ENCODE measurements at regions not wholly inside any gene's neighbourhood (a gene's known extent, or its start where the extent isn't known, plus 50 kb on each side); places are given as distances from the start of the nearest gene placed in this dataset.

- TF ChIP-seq, protein P1, sequence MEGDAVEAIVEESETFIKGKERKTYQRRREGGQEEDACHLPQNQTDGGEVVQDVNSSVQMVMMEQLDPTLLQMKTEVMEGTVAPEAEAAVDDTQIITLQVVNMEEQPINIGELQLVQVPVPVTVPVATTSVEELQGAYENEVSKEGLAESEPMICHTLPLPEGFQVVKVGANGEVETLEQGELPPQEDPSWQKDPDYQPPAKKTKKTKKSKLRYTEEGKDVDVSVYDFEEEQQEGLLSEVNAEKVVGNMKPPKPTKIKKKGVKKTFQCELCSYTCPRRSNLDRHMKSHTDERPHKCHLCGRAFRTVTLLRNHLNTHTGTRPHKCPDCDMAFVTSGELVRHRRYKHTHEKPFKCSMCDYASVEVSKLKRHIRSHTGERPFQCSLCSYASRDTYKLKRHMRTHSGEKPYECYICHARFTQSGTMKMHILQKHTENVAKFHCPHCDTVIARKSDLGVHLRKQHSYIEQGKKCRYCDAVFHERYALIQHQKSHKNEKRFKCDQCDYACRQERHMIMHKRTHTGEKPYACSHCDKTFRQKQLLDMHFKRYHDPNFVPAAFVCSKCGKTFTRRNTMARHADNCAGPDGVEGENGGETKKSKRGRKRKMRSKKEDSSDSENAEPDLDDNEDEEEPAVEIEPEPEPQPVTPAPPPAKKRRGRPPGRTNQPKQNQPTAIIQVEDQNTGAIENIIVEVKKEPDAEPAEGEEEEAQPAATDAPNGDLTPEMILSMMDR (IDR thresholded peaks at IDR 0.05 in 2 of 3, conservative IDR thresholded peaks at IDR 0.05 in 1 of 3; ENCODE audit: control insufficient read depth in 2 of 3, extremely low read depth in 1 of 3, insufficient read depth in 1 of 3, low read depth in 3 of 3, low read length in 3 of 3) = no peak
- TF ChIP-seq EP300 (IDR thresholded peaks at IDR 0.05; ENCODE audit: borderline replicate concordance in 1 of 2, control insufficient read depth in 1 of 2, low read depth in 2 of 2, low read length in 2 of 2) = no peak
- TF ChIP-seq ESRRA (IDR thresholded peaks at IDR 0.05; ENCODE audit: low read length) = no peak
- no peak for TF ChIP-seq POLR2AphosphoS5 (IDR thresholded peaks at IDR 0.05; ENCODE audit: low read length)
- TF ChIP-seq, protein P2, sequence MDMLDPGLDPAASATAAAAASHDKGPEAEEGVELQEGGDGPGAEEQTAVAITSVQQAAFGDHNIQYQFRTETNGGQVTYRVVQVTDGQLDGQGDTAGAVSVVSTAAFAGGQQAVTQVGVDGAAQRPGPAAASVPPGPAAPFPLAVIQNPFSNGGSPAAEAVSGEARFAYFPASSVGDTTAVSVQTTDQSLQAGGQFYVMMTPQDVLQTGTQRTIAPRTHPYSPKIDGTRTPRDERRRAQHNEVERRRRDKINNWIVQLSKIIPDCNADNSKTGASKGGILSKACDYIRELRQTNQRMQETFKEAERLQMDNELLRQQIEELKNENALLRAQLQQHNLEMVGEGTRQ (IDR thresholded peaks at IDR 0.05; ENCODE audit: borderline replicate concordance, low read depth, low read length) = no peak
- no peak for TF ChIP-seq TAF1 (IDR thresholded peaks at IDR 0.05; ENCODE audit: borderline replicate concordance, low read depth, low read length)
- no peak for TF ChIP-seq NFXL1 (IDR thresholded peaks at IDR 0.05; ENCODE audit: borderline replicate concordance)
- TF ChIP-seq NFYB (IDR thresholded peaks at IDR 0.05; ENCODE audit: insufficient read depth, low read depth, low read length) = no peak
- no peak for TF ChIP-seq SP1 (IDR thresholded peaks at IDR 0.05; ENCODE audit: low read depth, low read length)
- no peak for TF ChIP-seq POLR2A (IDR thresholded peaks at IDR 0.05; ENCODE audit: low read depth, low read length)
- no peak for TF ChIP-seq RELA (IDR thresholded peaks at IDR 0.05; ENCODE audit: borderline replicate concordance, partially characterized antibody)
- TF ChIP-seq, protein P3, sequence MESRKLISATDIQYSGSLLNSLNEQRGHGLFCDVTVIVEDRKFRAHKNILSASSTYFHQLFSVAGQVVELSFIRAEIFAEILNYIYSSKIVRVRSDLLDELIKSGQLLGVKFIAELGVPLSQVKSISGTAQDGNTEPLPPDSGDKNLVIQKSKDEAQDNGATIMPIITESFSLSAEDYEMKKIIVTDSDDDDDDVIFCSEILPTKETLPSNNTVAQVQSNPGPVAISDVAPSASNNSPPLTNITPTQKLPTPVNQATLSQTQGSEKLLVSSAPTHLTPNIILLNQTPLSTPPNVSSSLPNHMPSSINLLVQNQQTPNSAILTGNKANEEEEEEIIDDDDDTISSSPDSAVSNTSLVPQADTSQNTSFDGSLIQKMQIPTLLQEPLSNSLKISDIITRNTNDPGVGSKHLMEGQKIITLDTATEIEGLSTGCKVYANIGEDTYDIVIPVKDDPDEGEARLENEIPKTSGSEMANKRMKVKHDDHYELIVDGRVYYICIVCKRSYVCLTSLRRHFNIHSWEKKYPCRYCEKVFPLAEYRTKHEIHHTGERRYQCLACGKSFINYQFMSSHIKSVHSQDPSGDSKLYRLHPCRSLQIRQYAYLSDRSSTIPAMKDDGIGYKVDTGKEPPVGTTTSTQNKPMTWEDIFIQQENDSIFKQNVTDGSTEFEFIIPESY (IDR thresholded peaks at IDR 0.05) = no peak
- no peak for TF ChIP-seq MYC (IDR thresholded peaks at IDR 0.05; ENCODE audit: insufficient read depth, insufficient read length, insufficient replicate concordance, low read length, severe bottlenecking)
- TF ChIP-seq TBL1XR1 (IDR thresholded peaks at IDR 0.05; ENCODE audit: low read depth, low read length) = no peak
Observed at GRCh38 chr14:86373886-86374285, 843.9 kb downstream of the FLRT2 start.
